ENCODE measurements at regions not wholly inside any gene's neighbourhood (a gene's known extent, or its start where the extent isn't known, plus 50 kb on each side); places are given as distances from the start of the nearest gene placed in this dataset.

- TF ChIP-seq CTCF (IDR thresholded peaks at IDR 0.05; ENCODE audit: low read length) (no peak), EZH2 (IDR thresholded peaks at IDR 0.05; ENCODE audit: borderline replicate concordance, low read length) (no peak)
These were observed 433.8 kb downstream of the PLPP3 start for GRCh38 chr1:56145581-56145980.
